GM12878 (cell line): ENCODE measurements at regions not wholly inside any gene's neighbourhood (a gene's known extent, or its start where the extent isn't known, plus 50 kb on each side); places are given as distances from the start of the nearest gene placed in this dataset.

Experiments
- ATAC-seq: fragments of 200-7000 bp; cut with Tn5 transposase; 3 replicates; pipeline ENCODE4 v1.9.1; 2020; ENCODE audit warnings: mild to moderate bottlenecking, moderate library complexity
- BruUV-seq: library from RNA; stranded (reverse); fragments of 400-500 nt; replicated peaks from 2 replicates; lab custom pipeline; 2021; lab: Mats Ljungman, UMichigan
- CTCF ChIA-PET: fragments of 300-600 bp; sonication (Branson Sonifier 250); formaldehyde crosslinking; extraction: SDS; loops from one replicate; lab custom pipeline; 2021; ENCODE audit warnings: inconsistent platforms; lab: Yijun Ruan, JAX
- POLR2A ChIA-PET: fragments of 350-600 bp; formaldehyde crosslinking; extraction: SDS; loops from one replicate; lab custom pipeline; 2021; ENCODE audit warnings: inconsistent platforms; lab: Charles Lee
- RAD21 ChIA-PET: fragments of 300-600 bp; sonication (Branson Sonifier 250); formaldehyde crosslinking; loops from one replicate; lab custom pipeline; 2023; ENCODE audit warnings: antibody characterized with exemption; ENCODE audit not compliant: unreplicated experiment; lab: Charles Lee
- SMC1A ChIA-PET: fragments of 300-600 bp; sonication (Branson Sonifier 250); formaldehyde crosslinking; loops from one replicate; lab custom pipeline; 2023; ENCODE audit not compliant: unreplicated experiment, uncharacterized antibody; lab: Charles Lee
- DNase-seq: peaks from one replicate; pipeline ENCODE4 v3.0.0-alpha.2; 2011; ENCODE audit warnings: low read depth, low spot score
- FAIRE-seq: peaks from 3 replicates; lab custom pipeline; 2011; peaks lifted over from hg19 to GRCh38; lab: Jason Lieb, UNC
- H2AFZ ChIP-seq: 2 replicates; pipeline ENCODE4 v1.6.0; 2011; ENCODE audit warnings: low read depth, low read length, control low read depth; ENCODE audit not compliant: control insufficient read depth
- H3K27ac ChIP-seq: 2 replicates; pipeline ENCODE4 v1.5.1; 2011; ENCODE audit warnings: control low read depth; ENCODE audit not compliant: control insufficient read depth, insufficient read depth
- H3K27me3 ChIP-seq, 2 experiments: replicated peaks in 1 of 2; 2 replicates each; pipeline versions ENCODE4 v1.6.0 to v1.6.1; 2011; ENCODE audit warnings: low read length in 1 of 2; ENCODE audit not compliant: control insufficient read depth in 2 of 2, insufficient read depth in 2 of 2
- H3K36me3 ChIP-seq, 2 experiments: 2 replicates each; pipeline ENCODE4 v1.5.1; 2011; ENCODE audit warnings: low read length in 1 of 2; ENCODE audit not compliant: control insufficient read depth in 2 of 2, insufficient read depth in 2 of 2
- H3K4me1 ChIP-seq: 2 replicates; pipeline ENCODE4 v1.6.1; 2011; ENCODE audit warnings: mild to moderate bottlenecking, low read length, moderate library complexity, mixed read lengths; ENCODE audit not compliant: control insufficient read depth, insufficient read depth
- H3K4me2 ChIP-seq: 2 replicates; pipeline ENCODE4 v1.6.0; 2011; ENCODE audit warnings: control low read depth; ENCODE audit not compliant: control insufficient read depth, insufficient read depth
- H3K4me3 ChIP-seq: fragments of 200-600 bp; sonication (generic); 2 replicates; pipeline ENCODE4 v1.5.1; 2016
- H3K79me2 ChIP-seq: 2 replicates; pipeline ENCODE4 v1.6.0; 2011; ENCODE audit warnings: low read length; ENCODE audit not compliant: control insufficient read depth, insufficient read depth
- H3K9ac ChIP-seq: 2 replicates; pipeline ENCODE4 v1.8.0; 2011; ENCODE audit warnings: low read length, control low read depth, mixed read lengths; ENCODE audit not compliant: control insufficient read depth, insufficient read depth
- H3K9me3 ChIP-seq: replicated peaks from 3 replicates; pipeline ENCODE4 v1.5.1; 2011; ENCODE audit warnings: mild to moderate bottlenecking, low read length; ENCODE audit not compliant: control insufficient read depth, insufficient read depth
- H4K20me1 ChIP-seq: 2 replicates; pipeline ENCODE4 v1.6.0; 2011; ENCODE audit not compliant: control insufficient read depth, insufficient read depth
- EZH2 ChIP-seq: IDR thresholded peaks from 2 replicates; pipeline ENCODE4 v1.6.1; 2012; ENCODE audit warnings: low read depth, mild to moderate bottlenecking, control low read depth, inconsistent platforms, low read length, borderline replicate concordance; ENCODE audit not compliant: control insufficient read depth
- KDM1A ChIP-seq: fragments of 200-600 bp; sonication (generic); IDR thresholded peaks from 2 replicates; pipeline ENCODE4 v1.6.1; 2016; ENCODE audit warnings: borderline replicate concordance
- NFYB ChIP-seq: IDR thresholded peaks from 2 replicates; pipeline ENCODE4 v1.6.1; 2011; ENCODE audit warnings: low read depth, mild to moderate bottlenecking, low read length, improper control_type of control experiment, moderate library complexity; ENCODE audit not compliant: insufficient read depth
- NR2C2 ChIP-seq: IDR thresholded peaks from 2 replicates; pipeline ENCODE4 v1.6.1; 2011; ENCODE audit warnings: borderline replicate concordance, low read depth; ENCODE audit not compliant: control insufficient read depth, insufficient read length
- NRF1 ChIP-seq: conservative IDR thresholded peaks from 2 replicates; pipeline ENCODE4 v1.6.1; 2011; ENCODE audit warnings: mild to moderate bottlenecking, low read depth, low read length, improper control_type of control experiment
- RBBP5 ChIP-seq: fragments of 200-600 bp; sonication (generic); conservative IDR thresholded peaks from 2 replicates; pipeline ENCODE4 v1.6.1; 2016
- TBL1XR1 ChIP-seq: IDR thresholded peaks from 2 replicates; pipeline ENCODE4 v1.6.1; 2012; ENCODE audit warnings: low read depth, low read length, improper control_type of control experiment
- WRNIP1 ChIP-seq: IDR thresholded peaks from 2 replicates; pipeline ENCODE4 v1.6.1; 2011; ENCODE audit warnings: low read depth, low read length, improper control_type of control experiment, borderline replicate concordance
- ZNF217 ChIP-seq: fragments of 450-650 bp; IDR thresholded peaks from 2 replicates; pipeline ENCODE4 v1.6.1; 2017; ENCODE audit warnings: antibody characterized with exemption, mild to moderate bottlenecking
- WGBS: methylation state at CpG from one replicate; pipeline ENCODE4 v1.1.6; 2016; ENCODE audit warnings: low lambda C conversion rate; ENCODE audit not compliant: insufficient replicate concordance, insufficient coverage; ENCODE audit errors: missing lambda C conversion rate; 5-methylcytosine and 5-hydroxymethylcytosine counted together
- in situ Hi-C: fragments of 300-500 bp; cut with MboI; formaldehyde crosslinking; loops from 9 replicates; pipeline ENCODE4 v1.14.3; 2018; ENCODE audit warnings: mixed read lengths
- intact Hi-C: fragments of 100-400 bp; cut with micrococcal nuclease; formaldehyde crosslinking; loops from one replicate; pipeline ENCODE4 v1.14.2; 2022; ENCODE audit not compliant: unreplicated experiment
- TF ChIP-seq, protein P1 (sequence below): IDR thresholded peaks from 2 replicates; pipeline ENCODE4 v1.6.1; 2012; ENCODE audit warnings: improper control_type of control experiment, low read depth, low read length; ENCODE audit not compliant: insufficient replicate concordance

DNA sequence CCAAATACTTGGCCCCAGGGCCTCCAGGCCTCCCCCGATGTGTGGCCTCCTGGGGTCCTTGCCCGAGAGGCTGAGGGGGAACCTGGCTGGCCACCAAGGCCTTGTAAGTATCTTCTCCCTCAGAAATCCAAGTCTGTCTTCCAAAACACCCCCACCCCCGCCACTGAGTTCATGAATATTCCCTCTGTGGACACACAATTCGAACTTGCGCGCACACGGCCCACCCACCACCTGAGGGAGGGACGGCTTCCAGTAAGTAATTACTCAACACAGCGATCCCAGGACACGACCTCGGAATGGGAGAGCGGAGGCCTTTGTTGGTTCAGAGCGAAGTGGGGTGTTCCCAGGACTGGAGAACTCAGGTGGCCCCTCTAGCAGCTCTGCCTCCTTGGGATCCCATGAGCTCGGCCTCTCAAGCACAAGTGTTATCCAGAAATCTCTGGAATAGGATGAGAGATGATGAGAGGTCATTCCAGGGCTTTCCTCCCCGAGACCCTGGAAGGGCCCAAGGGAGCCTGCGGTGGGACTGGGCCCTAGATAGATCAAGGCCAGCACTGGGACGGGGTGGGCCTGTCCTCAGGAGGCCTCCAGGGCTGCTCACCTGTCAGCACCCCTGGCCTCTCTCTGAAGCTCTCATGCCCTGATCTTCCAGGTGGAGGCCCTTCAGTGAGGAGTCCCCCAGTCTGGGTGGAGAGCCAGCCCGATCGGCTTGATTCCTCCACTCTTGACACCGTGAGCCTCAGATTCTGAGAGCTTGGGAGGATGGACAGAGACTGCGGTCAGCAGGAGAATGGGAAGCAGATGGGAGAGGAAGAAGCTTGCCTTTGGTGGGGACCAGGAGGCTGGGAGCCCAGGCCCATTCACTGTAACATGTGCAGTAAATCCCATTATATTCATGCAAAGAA lies 219.0 kb upstream of the RTL1 start:
- Histone ChIP-seq H3K27me3 (no peaks in the 10 kb centered on the region), H3K27ac (no peak overlapping the region), H3K79me2 (no peaks in the 10 kb centered on the region), H3K9ac (no peak overlapping the region), H4K20me1 (no peaks in the 10 kb centered on the region), H3K4me3 (no peak overlapping the region), H2AFZ (no peak overlapping the region), H3K4me1 (no peaks in the 10 kb centered on the region), H3K4me2 (no peak overlapping the region), H3K9me3 (no peaks in the 10 kb centered on the region; the same call in 2 of the 3 replicates), H3K36me3 (no peaks in the 10 kb centered on the region)
- RAD21 ChIA-PET = no interaction called here
- DNase-seq (no peak), ATAC-seq (no peak), FAIRE-seq (no peak)
- intact Hi-C loops (no loop called here), in situ Hi-C loops (no loop called here)
- 35% methylated on average over 20 of the region's 21 CpGs for WGBS
- POLR2A ChIA-PET = no interaction called here
- TF ChIP-seq RBBP5 (no peak), NFYB (no peak), WRNIP1 (no peak), TBL1XR1 (no peak), NRF1 (no peak), KDM1A (no peak), EZH2 (no peak), ZNF217 (no peak), NR2C2 (no peak)
- TF ChIP-seq, protein P1, sequence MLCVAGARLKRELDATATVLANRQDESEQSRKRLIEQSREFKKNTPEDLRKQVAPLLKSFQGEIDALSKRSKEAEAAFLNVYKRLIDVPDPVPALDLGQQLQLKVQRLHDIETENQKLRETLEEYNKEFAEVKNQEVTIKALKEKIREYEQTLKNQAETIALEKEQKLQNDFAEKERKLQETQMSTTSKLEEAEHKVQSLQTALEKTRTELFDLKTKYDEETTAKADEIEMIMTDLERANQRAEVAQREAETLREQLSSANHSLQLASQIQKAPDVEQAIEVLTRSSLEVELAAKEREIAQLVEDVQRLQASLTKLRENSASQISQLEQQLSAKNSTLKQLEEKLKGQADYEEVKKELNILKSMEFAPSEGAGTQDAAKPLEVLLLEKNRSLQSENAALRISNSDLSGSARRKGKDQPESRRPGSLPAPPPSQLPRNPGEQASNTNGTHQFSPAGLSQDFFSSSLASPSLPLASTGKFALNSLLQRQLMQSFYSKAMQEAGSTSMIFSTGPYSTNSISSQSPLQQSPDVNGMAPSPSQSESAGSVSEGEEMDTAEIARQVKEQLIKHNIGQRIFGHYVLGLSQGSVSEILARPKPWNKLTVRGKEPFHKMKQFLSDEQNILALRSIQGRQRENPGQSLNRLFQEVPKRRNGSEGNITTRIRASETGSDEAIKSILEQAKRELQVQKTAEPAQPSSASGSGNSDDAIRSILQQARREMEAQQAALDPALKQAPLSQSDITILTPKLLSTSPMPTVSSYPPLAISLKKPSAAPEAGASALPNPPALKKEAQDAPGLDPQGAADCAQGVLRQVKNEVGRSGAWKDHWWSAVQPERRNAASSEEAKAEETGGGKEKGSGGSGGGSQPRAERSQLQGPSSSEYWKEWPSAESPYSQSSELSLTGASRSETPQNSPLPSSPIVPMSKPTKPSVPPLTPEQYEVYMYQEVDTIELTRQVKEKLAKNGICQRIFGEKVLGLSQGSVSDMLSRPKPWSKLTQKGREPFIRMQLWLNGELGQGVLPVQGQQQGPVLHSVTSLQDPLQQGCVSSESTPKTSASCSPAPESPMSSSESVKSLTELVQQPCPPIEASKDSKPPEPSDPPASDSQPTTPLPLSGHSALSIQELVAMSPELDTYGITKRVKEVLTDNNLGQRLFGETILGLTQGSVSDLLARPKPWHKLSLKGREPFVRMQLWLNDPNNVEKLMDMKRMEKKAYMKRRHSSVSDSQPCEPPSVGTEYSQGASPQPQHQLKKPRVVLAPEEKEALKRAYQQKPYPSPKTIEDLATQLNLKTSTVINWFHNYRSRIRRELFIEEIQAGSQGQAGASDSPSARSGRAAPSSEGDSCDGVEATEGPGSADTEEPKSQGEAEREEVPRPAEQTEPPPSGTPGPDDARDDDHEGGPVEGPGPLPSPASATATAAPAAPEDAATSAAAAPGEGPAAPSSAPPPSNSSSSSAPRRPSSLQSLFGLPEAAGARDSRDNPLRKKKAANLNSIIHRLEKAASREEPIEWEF = no peak
- CTCF ChIA-PET = no interaction called here
- BruUV-seq = no TSS peak
- SMC1A ChIA-PET = no interaction called here
